GM21423 (cell line): ENCODE measurements at regions not wholly inside any gene's neighbourhood (a gene's known extent, or its start where the extent isn't known, plus 50 kb on each side); places are given as distances from the start of the nearest gene placed in this dataset.

Source experiments
- ATAC-seq: cut with Tn5 transposase; IDR thresholded peaks from one replicate; pipeline ENCODE4 v1.9.1; 2021; ENCODE audit warnings: mild to moderate bottlenecking, moderate library complexity; ENCODE audit not compliant: unreplicated experiment

DNA sequence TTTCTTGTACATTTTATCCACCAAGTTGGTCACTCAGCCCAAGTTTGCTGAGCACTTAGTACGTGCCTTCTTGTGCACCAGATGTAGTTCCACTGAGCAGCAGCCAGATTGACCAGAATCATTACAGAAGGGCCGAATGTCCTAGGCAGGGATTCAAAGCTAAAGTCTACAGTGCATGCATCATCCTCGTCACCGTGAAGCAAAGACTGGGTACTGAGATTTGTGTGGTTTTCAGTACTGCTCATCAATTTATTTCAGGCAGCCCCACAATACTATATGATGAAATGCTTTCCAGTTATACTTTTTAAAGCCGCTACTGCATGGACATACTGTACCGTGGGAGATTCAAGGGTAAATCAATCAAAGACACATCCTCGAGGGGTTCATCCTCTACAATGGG, 227.0 kb downstream of the ARRDC4 start:
- no peak for ATAC-seq

DNA sequence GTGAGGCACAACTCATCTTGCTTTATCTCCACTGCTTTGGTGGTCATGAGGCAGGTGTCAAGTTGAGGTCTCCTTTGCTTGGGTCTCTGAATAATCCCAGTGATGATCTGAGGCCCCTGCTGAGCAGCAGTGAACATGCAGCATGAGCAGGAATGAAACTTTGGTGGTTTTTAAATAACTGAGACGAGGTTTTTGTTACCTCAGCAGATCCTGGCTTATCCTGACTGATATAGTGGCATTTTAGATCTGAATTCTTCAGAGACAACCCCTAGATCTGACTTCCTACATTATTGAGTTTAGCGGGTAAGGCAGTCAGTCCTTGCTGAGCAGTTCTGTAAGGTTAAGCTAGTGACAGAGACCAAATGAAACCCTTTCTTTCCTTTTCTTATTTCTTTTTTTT, 230.4 kb downstream of the ARRDC4 start:
- no peak for ATAC-seq

DNA sequence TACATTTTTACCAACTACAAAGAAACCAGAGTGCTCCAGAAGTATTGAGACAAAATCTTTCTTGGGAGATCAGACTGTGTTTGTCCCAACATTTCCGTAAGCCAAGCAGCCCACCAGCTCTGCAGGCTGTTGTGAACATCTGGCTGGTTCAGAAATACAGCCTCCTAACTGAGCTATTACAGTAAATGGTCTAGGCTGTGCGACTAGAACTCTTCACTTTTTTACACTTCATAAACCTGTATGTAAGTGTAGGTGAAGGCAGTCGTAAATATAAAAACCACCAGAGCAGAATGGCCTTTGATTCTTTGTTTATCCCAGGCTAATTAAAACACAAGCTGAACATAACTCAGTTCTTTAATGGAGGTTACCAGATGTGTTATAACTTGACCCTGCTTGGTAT, 235.3 kb downstream of the ARRDC4 start:
- no peak for ATAC-seq

DNA sequence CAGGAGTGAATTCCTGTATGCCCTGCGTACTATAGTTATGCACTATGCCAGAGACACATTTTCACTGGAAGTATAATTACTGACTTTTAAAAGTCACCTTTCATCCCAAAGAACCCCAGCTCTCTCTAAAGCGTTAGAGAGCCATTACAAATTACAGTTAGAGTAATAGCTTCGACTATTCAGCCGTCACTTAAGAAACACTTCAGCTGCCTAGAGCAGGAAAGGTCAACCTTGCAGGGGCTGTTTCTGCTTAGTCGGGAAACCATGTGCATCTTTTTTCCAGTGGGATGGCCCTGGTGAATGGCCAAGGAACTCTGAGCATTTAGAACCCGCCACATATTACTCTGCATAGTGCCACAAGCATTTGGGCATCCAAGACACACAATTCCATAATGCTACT, 235.9 kb downstream of the ARRDC4 start:
- ATAC-seq: no peak

DNA sequence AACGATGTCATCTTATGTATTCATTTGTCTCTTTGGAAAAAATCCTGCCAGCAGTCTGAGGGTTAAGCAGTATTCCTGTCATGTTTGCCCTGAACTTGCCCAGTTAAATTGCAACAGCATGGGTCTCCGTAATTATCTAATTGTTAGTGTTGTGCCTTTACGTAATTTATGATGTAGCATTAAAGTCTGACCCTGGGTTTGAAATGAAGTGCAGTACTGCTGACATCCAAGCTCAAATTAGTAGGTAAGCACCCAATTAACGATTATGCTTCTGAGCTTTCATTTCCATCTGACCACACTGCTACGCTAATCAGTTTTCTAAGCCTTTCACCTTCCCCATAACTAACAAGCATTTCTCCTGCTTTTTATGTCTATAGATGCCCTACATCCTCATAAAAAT, 241.8 kb downstream of the ARRDC4 start:
- ATAC-seq: no peak

DNA sequence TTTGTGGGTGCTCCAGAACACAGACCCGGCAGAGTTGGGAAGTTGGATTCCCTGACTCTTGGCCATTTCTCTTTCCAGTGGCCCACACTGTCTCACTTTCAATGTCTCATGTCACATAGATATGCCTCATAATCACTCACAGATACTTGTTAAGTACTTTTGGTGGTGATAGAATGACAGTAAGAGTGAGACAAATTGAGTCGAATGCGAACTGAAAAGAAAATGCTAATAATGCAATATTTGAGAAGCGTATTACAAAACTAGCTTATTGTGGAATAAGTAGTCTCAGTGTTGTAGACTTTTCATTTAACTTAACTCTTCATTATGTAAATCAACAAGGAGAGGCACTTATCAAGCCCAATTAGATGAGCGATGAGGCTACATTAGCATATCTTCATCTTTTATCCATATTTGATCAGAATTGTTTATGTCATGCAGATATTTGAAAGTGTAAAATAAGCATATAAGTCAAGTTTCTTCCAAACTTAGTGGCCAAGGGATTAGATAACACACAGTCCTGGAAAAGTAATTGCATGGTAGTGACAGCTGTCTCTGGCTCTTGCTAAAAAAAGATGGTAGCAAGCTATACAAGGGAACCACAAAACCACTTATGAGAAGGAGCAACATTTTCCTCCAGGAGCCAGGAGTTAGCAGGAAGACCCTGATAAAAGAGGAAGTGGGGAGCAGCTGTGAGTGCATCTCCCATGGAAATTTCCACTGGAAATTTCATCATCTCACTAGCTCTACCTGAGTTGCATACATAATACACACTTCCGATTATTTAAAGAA, 243.6 kb downstream of the ARRDC4 start:
- no peak for ATAC-seq

DNA sequence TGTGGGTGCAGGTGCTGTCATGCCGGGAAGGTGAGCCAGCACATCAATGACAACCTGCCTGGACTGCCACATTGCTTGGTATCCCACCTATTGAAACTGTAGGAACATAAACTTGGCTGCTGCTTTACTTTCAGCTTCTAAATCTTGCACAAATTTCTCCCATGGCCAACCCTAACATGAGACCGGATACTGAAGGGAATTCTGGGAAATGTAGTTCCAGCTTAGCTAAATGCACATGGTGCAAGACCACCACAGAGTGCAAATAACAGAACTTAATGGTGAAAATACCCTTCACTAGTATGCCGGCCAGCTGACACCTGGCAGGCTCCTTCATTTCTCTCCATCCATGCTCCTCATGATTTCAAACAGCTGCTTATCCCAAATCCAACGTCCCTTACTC, 247.4 kb downstream of the ARRDC4 start:
- ATAC-seq: no peak

DNA sequence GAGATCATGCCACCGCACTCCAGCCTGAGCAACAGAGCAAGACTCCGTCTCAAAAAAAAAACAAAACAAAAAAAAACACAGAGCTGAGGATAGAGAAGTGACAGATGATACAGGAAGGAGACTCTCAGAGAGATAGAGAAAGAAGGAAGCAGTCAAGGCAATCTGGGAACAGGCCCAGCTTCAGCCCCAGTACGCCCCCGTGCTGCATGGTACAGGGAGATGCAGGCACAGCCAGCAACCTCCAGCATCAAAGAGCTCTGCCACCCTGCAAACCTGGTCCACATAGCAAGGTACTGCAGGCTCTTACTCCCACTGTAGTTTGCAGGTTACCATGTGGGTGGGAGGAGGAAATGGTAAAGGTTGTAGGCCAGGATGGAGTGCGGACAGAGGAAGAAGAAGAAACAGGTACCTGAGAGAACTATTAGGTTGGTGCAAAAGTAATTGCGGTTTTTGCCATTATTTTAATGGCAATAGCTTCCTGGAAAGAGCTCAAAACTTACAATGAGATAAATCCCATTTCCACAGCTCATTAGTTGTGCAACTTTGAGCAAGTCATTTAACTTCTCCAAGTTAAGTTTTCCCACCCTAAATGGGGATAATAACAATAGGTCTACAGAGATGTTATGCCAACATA, 253.0 kb downstream of the ARRDC4 start:
- no peak for ATAC-seq

DNA sequence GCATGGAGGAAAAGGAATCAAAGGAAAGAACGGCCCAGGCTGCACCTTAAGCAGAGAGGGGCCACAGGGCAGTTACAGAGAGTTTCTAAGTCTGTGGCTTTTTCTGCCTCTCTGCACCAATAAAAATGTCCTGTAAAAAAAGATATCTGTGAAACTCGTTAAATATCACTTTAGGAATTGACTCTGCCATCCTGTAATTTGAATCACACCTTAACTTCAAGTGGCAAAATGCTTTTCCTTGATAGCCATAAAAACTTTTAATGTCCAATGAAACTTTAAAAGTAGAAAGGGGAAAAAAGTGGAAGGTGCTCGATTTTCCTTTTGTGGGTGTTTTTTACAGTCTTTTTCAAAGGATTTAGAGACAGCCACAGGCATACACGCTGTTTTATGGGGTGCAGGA, 255.7 kb downstream of the ARRDC4 start:
- ATAC-seq: no peak

DNA sequence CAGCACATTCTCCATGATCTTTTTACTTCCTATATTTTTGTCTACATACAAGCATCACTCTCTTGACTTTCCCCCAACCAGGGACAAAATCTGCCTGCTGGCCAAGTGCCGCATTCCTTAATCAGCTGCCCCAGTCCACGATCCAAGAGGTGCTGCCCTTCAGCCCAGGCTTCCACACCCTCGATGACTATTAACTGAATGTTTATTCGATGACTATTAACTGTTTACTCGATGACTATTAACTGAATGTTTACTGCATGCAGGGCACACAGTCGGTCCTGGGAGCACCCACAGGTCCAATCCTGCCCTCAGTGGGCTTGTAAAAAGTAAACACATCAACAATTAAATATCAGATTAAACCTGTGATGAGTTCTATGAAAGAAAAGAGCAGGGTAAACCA, 256.9 kb downstream of the ARRDC4 start:
- ATAC-seq: no peak

DNA sequence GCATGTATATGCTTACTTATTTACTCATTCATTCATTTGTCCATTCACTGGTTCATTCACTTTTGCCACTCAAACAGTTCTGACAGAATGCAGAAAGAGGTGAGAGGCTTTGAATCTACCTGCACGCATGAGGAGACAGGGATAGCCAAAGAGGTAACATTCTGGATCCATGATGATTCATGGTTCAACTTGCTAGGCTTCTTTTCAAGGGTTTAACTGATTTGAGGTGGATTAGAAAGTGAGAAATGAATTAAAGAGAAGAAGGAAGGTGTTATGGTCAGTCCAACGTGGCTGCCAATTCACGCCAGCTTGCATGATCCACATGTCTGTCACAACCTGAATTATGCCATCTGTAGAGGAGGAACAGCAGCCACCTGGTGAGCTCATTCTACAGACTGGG, 260.6 kb downstream of the ARRDC4 start:
- ATAC-seq: no peak

DNA sequence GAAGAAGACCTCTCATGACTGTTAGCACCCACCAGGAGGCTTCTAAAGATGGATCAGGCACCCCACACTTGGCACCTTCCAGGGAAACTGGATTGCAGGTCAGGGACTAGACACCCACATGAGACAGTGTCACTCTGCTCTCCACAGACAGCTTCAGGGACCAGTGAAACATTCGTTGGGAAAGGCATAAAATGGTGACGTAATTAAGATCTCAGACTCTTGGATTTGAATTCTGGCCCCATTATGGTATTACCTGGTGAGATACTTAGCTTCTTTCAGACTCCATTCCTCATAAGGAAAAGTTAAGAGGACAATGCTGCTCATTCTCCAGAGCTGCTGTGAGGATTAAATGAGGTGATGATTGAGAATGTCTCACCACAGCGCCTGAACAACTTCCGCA, 261.1 kb downstream of the ARRDC4 start:
- ATAC-seq: no peak

DNA sequence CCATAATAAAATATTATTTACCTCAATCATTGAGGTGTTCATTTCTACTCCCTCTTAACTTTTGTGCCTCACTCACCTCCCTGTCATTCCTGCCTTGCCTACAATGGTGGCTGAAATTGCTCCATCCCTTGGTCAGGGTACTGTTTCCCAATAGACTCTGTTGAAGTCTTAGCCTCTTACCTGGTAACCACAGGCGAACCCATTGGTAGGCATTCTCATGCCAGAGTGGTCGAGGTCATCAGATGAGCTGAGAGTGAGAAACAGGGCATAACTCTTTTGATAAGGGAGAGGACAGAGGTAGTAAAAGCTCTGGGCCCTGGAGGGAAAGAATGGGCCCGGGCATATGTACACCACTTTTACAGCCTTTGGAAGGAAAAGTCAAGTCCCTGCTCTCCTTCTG, 265.6 kb downstream of the ARRDC4 start:
- no peak for ATAC-seq

DNA sequence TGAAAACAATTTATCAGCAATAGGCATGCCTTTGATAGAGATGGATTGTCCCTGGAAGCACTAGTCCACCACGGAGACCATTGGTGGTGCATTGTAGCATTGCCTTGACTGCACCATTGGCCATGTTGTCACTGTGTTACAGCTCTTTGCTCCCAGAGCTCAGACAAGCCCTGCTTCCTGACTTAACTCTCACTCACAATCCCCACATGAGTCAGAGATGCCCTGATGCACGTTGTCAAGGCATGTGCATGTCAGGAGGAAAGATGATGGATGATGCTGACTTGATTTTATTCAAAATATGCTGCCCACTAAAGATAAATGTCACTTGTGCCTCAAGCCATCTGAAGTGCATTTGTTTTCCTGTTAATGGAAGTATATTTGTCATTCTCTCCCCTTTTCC, 266.1 kb downstream of the ARRDC4 start:
- ATAC-seq: no peak

DNA sequence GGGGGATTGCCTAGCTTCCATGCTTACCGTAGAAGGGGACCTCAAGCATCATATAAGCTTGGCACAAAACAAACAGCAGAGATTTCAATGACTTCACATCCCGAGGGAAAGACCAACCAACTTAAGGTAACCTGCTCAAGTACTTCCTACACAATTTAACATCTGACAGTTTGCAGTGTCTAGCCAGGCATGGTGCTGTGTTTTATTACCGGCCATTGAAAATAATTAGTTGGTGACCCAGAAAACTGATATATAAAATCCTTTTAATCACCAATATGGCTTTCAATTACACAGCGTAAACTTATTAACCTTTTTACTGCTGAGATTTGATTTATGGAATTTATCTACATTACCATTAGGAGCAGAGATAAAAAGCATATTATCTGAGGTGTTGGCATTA, 268.3 kb downstream of the ARRDC4 start:
- no peak for ATAC-seq

DNA sequence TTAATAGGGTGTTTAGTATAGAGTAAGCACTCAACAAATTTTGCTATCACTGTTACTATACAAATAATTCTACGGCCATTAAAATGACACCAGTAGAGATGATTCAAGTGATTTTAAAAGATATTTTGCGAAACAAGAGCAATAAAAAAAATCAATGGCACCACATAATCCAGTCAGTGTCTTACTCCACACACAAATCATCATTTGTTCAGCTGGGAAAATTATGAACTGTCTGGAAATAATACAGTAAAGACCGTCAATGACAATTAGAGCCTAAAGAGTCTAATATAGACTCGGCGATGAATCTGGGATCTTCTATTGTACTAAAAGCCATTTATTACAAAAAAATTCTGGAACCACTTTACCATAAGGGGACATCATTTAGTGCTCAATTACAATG, 270.5 kb downstream of the ARRDC4 start:
- ATAC-seq: no peak

DNA sequence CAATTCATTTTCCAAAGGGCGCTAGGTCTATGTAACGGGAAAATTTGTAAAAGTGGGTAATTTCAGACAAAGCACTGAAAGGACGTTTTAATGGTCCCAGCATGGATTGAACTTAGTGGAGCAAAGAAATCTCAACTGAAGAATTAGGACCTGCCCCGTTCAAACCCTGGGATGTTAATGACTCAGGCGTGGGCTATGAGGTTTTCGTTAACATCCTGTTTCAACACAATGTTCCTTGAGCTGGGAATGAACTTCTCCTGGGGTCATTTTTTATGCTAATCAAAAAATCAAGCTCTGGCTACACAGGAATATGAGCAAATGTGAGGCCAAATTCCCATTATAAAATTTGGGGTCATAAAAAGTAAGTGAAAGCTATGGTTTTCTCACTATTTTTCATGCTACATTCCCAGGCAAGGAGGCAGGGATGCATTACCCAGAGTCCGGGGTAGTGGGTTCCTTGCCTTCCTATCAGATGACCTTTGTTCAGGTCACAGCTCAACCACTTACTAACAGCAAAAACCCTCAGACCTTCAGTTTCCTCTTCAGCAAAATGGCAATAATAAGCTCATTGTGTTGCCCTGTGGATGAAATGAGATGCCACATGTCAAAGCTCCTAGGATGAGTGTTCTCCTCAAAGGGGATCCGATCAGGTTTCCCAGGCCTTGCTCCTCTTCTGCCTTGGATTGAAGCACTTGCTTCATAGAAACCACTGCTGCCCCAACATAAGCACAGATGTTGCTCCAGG, 271.4 kb downstream of the ARRDC4 start:
- ATAC-seq: no peak

DNA sequence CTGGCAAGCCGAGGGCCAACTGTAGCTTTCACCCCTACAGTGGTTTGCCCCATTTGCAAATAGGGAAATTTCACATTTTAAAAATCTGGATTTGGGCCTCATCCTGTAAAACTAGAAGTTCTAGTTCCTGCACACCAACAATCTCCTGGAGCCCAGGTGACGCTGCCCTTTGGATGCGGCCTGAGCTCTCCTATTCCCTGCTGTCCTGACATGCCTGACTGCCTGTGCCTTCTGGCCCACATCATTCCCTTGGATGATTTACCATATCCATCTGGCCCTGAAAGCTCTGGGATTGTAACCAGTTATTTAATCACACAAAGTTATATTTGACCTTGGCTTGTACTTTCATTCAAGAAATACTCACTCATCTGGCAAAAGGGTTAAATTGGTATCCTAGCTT, 272.3 kb downstream of the ARRDC4 start:
- no peak for ATAC-seq

DNA sequence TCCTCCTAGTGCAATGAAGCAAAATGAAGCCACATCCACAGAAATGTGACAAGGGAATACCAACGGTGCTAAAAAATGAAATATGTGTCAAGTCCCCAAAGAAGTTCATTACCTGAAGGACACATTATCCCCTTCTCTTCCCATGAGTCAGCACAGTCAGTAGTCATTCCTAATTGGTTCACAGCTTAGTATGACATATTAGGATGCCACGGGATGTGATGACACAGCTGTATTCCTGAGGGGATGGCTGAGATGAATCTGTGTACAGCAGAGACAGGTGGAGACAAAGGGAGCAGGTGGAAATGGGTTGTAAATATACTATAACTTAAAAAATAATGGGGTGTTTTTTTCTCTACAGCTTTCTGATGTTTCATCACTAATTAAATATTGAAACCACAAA, 273.4 kb downstream of the ARRDC4 start:
- ATAC-seq: no peak

DNA sequence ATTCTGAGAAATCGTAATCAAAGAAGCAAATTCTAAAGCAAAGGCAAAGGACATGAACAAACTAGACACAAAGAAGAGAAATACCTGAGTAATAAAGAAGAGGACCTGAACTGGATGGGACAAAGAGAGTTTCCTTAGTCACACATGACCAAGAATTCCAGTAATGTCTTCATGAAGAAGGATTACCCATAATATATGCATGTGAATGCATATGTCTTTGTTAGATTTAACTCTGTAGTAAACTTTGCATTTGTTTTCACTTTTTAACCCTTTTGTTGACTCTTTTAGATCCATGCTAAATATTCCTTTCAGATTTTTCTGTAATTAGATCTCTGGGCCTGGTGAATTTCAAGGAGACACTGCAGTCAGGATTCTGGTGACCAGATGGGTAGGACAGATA, 279.8 kb downstream of the ARRDC4 start:
- ATAC-seq: no peak

DNA sequence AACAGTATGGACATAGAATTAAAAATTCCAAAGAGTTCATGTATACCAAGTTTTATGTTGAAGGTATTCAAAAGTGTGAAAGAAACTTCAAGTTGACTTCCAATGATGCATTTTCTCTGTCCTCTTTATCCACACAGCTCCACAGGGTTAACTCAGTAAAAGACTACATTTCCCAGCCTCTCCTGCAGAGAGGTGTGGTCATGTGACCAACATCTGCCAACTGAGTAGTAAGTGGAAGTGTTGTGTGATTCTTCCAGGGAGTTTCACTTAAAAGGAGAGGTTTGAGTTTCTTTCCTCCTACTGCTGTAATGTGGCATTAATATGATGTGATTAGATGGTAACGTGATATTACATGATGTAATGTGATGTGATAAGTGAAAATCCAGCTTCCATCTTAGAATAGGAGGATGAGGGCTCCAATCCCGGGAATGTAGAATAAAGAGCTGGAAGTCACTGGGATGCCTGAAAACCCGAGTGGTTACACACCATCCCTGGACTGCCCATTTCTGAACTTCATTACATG, 280.6 kb downstream of the ARRDC4 start:
- ATAC-seq: no peak

DNA sequence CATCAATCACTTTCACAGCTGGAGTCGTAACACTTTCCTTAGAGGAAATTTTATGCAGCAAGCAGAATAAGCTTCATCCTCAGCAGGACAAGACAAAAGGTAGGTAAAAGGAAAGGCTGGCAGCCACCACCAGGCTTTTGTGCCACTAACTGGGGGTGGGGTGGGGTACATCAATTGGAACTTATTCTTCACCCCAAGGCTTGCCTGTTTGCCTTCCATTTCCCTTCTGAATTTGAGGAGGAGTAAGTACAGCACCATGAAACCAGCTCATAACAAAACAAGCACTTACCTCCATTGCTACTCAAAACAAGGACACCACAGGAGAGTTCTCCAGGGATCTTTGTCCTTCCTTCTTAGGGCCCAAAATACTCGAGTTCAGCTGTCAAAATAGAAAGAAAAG, 296.8 kb downstream of the ARRDC4 start:
- no peak for ATAC-seq
